ENCODE measurements at regions not wholly inside any gene's neighbourhood (a gene's known extent, or its start where the extent isn't known, plus 50 kb on each side); places are given as distances from the start of the nearest gene placed in this dataset.

DNA sequence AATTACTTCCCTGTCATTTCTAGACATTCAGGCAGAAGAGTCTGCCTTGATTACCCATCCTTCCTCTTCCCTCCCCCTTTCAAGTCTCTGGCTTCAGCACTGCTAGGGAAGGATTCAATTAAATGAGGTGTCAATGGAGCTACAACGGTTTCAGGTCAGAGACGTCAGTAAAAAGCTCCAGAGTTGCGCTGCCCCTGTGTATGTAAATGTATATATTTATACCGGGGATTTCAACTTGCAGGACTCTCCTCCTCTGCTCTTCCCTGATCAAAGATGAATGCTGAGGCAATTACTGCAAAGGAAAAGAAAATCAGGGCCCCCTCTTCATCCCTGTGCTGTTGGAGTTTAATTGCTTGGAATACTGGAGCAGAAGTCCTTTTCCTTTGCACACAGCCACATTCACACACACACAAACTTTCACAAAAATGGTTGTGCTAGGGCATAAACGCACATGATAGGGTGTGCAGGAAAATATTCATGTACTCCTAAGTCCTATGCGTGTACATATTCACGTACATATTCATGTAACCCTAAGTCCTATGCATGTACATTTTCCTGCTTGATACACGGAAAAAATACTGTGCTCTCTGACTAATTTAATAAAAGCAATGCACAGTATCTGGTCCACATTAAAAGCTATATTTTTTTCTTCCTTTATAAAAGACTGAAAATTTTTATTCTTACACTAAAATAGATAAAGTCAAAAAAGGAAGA, 129.7 kb upstream of the PMFBP1 start:
- TF ChIP-seq CTCF (conservative IDR thresholded peaks at IDR 0.05): no peak
- Mint-ChIP-seq H3K27me3 (no peaks in the 10 kb centered on the region), H3K36me3 (no peaks in the 10 kb centered on the region), H3K9me3 (no peaks in the 10 kb centered on the region), H3K4me3 (no peak overlapping the region), H3K4me1 (ENCODE audit: unreplicated experiment) (peaks cover 5% of the 10 kb centered on the region), H3K27ac (no peak overlapping the region)
- DNase-seq (ENCODE audit: extremely low spot score, unreplicated experiment): no peak

DNA sequence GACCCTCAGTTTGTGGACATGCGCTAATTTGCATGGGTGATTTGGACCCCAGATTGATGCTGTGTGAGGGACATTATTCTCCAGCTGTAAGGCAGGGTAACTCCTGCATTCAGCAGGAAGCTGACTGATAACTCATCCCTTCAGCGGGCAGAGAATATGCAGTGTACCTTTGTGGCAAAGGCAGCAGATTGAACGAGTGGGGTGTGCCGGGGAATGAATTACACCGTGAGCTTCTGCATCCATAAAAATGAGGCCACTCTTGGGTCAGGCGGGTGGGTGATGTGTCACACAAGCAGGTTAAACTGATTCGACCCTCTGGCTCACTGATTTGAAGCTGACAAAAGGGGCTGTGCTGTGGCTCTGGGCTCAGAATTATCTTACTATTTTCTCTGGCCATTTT, 128.9 kb upstream of the PMFBP1 start:
- H3K36me3 Mint-ChIP-seq: no peaks in the 10 kb centered on the region
- peaks cover 5% of the 10 kb centered on the region for H3K4me1 Mint-ChIP-seq (ENCODE audit: unreplicated experiment)
- no peak overlapping the region for H3K4me3 Mint-ChIP-seq
- no peaks in the 10 kb centered on the region for H3K9me3 Mint-ChIP-seq
- no peak for TF ChIP-seq CTCF (conservative IDR thresholded peaks at IDR 0.05)
- H3K27ac Mint-ChIP-seq: no peak overlapping the region
- DNase-seq (ENCODE audit: extremely low spot score, unreplicated experiment): no peak
- H3K27me3 Mint-ChIP-seq: no peaks in the 10 kb centered on the region

GRCh38 chr16:72299684-72300243, 127.8 kb upstream of the PMFBP1 start:
- H3K36me3 Mint-ChIP-seq: no peaks in the 10 kb centered on the region
- H3K27ac Mint-ChIP-seq: no peak overlapping the region
- H3K4me1 Mint-ChIP-seq (ENCODE audit: unreplicated experiment): peaks cover 5% of the 10 kb centered on the region
- no peak for TF ChIP-seq CTCF (conservative IDR thresholded peaks at IDR 0.05)
- H3K27me3 Mint-ChIP-seq: no peaks in the 10 kb centered on the region
- DNase-seq (ENCODE audit: extremely low spot score, unreplicated experiment): no peak
- H3K4me3 Mint-ChIP-seq: no peak overlapping the region
- no peaks in the 10 kb centered on the region for H3K9me3 Mint-ChIP-seq

DNA sequence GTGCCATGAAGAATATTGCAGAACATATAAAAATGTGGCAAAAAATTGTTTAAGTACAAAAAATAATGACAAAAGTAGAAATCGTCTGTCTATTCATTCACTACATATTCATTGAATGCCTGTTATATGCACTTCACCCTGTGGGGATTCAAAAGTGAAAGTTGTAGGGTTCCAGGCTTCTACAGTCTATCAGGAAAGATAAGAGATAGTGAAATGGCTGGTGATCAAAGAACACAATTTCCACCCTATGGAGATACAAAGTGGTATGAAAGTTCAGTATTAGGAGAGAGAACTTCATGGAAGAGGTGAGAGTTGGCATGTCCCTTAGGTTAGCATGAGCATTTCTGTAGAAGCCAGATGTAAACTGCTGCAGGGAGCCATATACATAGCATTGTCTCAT, 127.0 kb upstream of the PMFBP1 start:
- Mint-ChIP-seq H3K4me3 (no peak overlapping the region), H3K9me3 (no peaks in the 10 kb centered on the region)
- DNase-seq (ENCODE audit: extremely low spot score, unreplicated experiment): no peak

DNA sequence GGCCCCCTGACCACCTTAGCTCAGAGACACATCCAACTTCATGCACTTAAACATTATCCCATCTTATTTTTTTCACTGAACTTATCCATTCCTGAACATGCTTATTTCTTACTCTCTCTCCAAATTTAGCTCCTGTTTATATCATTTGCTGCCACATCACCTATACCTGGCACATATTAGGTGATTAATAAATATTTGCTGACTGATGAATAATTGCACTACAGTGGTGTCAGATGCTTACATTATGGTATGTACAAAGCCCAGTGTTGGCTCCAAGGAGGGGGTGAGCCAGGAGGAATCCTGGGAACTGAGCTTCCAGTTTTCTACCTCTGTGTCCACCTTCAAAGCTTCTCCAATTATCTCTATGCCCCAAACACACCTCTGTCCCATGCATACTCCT, 124.0 kb upstream of the PMFBP1 start:
- no peaks in the 10 kb centered on the region for H3K36me3 Mint-ChIP-seq
- no peak for TF ChIP-seq CTCF (conservative IDR thresholded peaks at IDR 0.05)
- H3K27ac Mint-ChIP-seq: no peak overlapping the region
- no peak for DNase-seq (ENCODE audit: extremely low spot score, unreplicated experiment)
- no peaks in the 10 kb centered on the region for H3K9me3 Mint-ChIP-seq
- no peaks in the 10 kb centered on the region for H3K4me1 Mint-ChIP-seq (ENCODE audit: unreplicated experiment)
- H3K27me3 Mint-ChIP-seq: no peaks in the 10 kb centered on the region
- no peak overlapping the region for H3K4me3 Mint-ChIP-seq

More for the DNA sequence above, 127.0 kb upstream of the PMFBP1 start:
- Mint-ChIP-seq H3K27ac (no peak overlapping the region), H3K27me3 (no peaks in the 10 kb centered on the region), H3K36me3 (no peaks in the 10 kb centered on the region), H3K4me1 (ENCODE audit: unreplicated experiment) (peaks cover 5% of the 10 kb centered on the region)
- no peak for TF ChIP-seq CTCF (conservative IDR thresholded peaks at IDR 0.05)

All from type B pancreatic cell (in vitro differentiated cells).